Loucy (cell line): ENCODE measurements at regions not wholly inside any gene's neighbourhood (a gene's known extent, or its start where the extent isn't known, plus 50 kb on each side); places are given as distances from the start of the nearest gene placed in this dataset.

Source experiments
- H2AFZ ChIP-seq: fragments of 200-600 bp; sonication (generic); 2 replicates; pipeline ENCODE4 v1.6.0; 2016; ENCODE audit warnings: antibody characterized with exemption, mild to moderate bottlenecking, low read length, moderate library complexity
- H3F3A ChIP-seq: fragments of 200-600 bp; 2 replicates; pipeline ENCODE4 v1.6.0; 2016; ENCODE audit warnings: antibody characterized with exemption, low read depth, mild to moderate bottlenecking
- H3K27me3 ChIP-seq: fragments of 200-600 bp; sonication (generic); 2 replicates; pipeline ENCODE4 v1.6.1; 2014; ENCODE audit warnings: low read length, mild to moderate bottlenecking; ENCODE audit not compliant: insufficient read depth, poor library complexity, severe bottlenecking
- H3K36me3 ChIP-seq: fragments of 200-600 bp; sonication (generic); 2 replicates; pipeline ENCODE4 v1.6.1; 2016; ENCODE audit warnings: low read length; ENCODE audit not compliant: insufficient read depth
- H3K4me1 ChIP-seq: fragments of 200-600 bp; sonication (generic); 2 replicates; pipeline ENCODE4 v1.5.1; 2014; ENCODE audit warnings: low read length, mild to moderate bottlenecking; ENCODE audit not compliant: insufficient read depth, poor library complexity, severe bottlenecking
- H3K4me2 ChIP-seq: fragments of 200-600 bp; sonication (generic); 2 replicates; pipeline ENCODE4 v1.6.0; 2014; ENCODE audit warnings: antibody characterized with exemption, low read length, low read depth, mild to moderate bottlenecking; ENCODE audit not compliant: poor library complexity, severe bottlenecking
- H3K4me3 ChIP-seq: fragments of 200-600 bp; sonication (generic); 2 replicates; pipeline ENCODE4 v1.5.1; 2014; ENCODE audit warnings: low read length, mild to moderate bottlenecking, mixed read lengths; ENCODE audit not compliant: poor library complexity, severe bottlenecking
- H3K79me2 ChIP-seq: fragments of 200-600 bp; sonication (generic); 2 replicates; pipeline ENCODE4 v1.6.1; 2014; ENCODE audit warnings: low read length; ENCODE audit not compliant: insufficient read depth
- H3K9ac ChIP-seq: fragments of 200-600 bp; sonication (generic); 2 replicates; pipeline ENCODE4 v1.6.0; 2014; ENCODE audit warnings: mild to moderate bottlenecking, low read depth, low read length, moderate library complexity; ENCODE audit not compliant: poor library complexity, severe bottlenecking
- H3K9me2 ChIP-seq: fragments of 200-600 bp; sonication (generic); replicated peaks from 2 replicates; pipeline ENCODE4 v1.6.1; 2016; ENCODE audit warnings: low read depth, low read length, mixed read lengths
- H3K9me3 ChIP-seq: fragments of 200-600 bp; sonication (generic); 2 replicates; pipeline ENCODE4 v1.6.1; 2014; ENCODE audit warnings: mild to moderate bottlenecking, antibody characterized with exemption, low read length, low read depth; ENCODE audit not compliant: insufficient read depth
- H4K20me1 ChIP-seq: fragments of 200-600 bp; sonication (generic); 2 replicates; pipeline ENCODE4 v1.6.0; 2014; ENCODE audit warnings: antibody characterized with exemption, low read length, mild to moderate bottlenecking; ENCODE audit not compliant: insufficient read depth, poor library complexity, severe bottlenecking
- CTCF ChIP-seq: fragments of 200-600 bp; sonication (generic); conservative IDR thresholded peaks from 2 replicates; pipeline ENCODE4 v1.5.1; 2014; ENCODE audit warnings: mild to moderate bottlenecking, antibody characterized with exemption, low read length
- EZH2phosphoT487 ChIP-seq: fragments of 200-600 bp; IDR thresholded peaks from 2 replicates; pipeline ENCODE4 v1.6.1; 2018; ENCODE audit warnings: antibody characterized with exemption, mild to moderate bottlenecking, moderate library complexity, borderline replicate concordance

GRCh38 chr5:68805444-68805843, 288.4 kb upstream of the SLC30A5 start:
- no peak for TF ChIP-seq EZH2phosphoT487
- no peak for TF ChIP-seq CTCF
- H3K9me3 ChIP-seq = no peaks in the 10 kb centered on the region; the same call in 1 of the 2 replicates
- no peak overlapping the region for H3K4me2 ChIP-seq
- H3K9me2 ChIP-seq = no peaks in the 10 kb centered on the region
- no peaks in the 10 kb centered on the region for H3K36me3 ChIP-seq
- no peaks in the 10 kb centered on the region for H3K4me1 ChIP-seq
- H2AFZ ChIP-seq = no peak overlapping the region
- no peak overlapping the region for H3K9ac ChIP-seq
- H3K4me3 ChIP-seq = no peak overlapping the region
- H3K79me2 ChIP-seq = no peaks in the 10 kb centered on the region
- H3F3A ChIP-seq = no peaks in the 10 kb centered on the region
- no peaks in the 10 kb centered on the region for H3K27me3 ChIP-seq
- no peaks in the 10 kb centered on the region for H4K20me1 ChIP-seq

GRCh38 chr5:68817632-68818031, 276.2 kb upstream of the SLC30A5 start:
- H3K36me3 ChIP-seq = no peaks in the 10 kb centered on the region
- H2AFZ ChIP-seq = 0 out of 2 replicates have a peak overlapping the region, but pooled peaks have one; percentile 48
- H3K9me3 ChIP-seq = no peaks in the 10 kb centered on the region
- H3K4me1 ChIP-seq = no peaks in the 10 kb centered on the region
- H3K4me3 ChIP-seq = no peak overlapping the region
- H3K9ac ChIP-seq = no peak overlapping the region
- no peaks in the 10 kb centered on the region for H4K20me1 ChIP-seq
- no peak overlapping the region for H3K4me2 ChIP-seq
- H3K79me2 ChIP-seq = no peaks in the 10 kb centered on the region
- no peaks in the 10 kb centered on the region for H3F3A ChIP-seq
- TF ChIP-seq CTCF = no peak
- no peak for TF ChIP-seq EZH2phosphoT487
- H3K27me3 ChIP-seq = no peaks in the 10 kb centered on the region
- H3K9me2 ChIP-seq = no peaks in the 10 kb centered on the region

- no peaks in the 10 kb centered on the region for H3K9me2 ChIP-seq
- no peak overlapping the region for H3K4me3 ChIP-seq
- H3K4me2 ChIP-seq = no peak overlapping the region
- H3K9ac ChIP-seq = no peak overlapping the region
- H3K9me3 ChIP-seq = no peaks in the 10 kb centered on the region
- TF ChIP-seq EZH2phosphoT487 (no peak), CTCF (no peak)
- no peaks in the 10 kb centered on the region for H3K36me3 ChIP-seq
- H3K27me3 ChIP-seq = no peaks in the 10 kb centered on the region
- H4K20me1 ChIP-seq = no peaks in the 10 kb centered on the region
- no peaks in the 10 kb centered on the region for H3K79me2 ChIP-seq
- 0 out of 2 replicates have a peak overlapping the region, but pooled peaks have one; percentile 48 for H2AFZ ChIP-seq
- H3F3A ChIP-seq = no peaks in the 10 kb centered on the region
- no peaks in the 10 kb centered on the region for H3K4me1 ChIP-seq
Measured at GRCh38 chr5:68818057-68818695, 275.6 kb upstream of the SLC30A5 start.
